NCI-H2171 treated with DMSO at 0.1 percent for 48 hours (cell line): ENCODE measurements at regions not wholly inside any gene's neighbourhood (a gene's known extent, or its start where the extent isn't known, plus 50 kb on each side); places are given as distances from the start of the nearest gene placed in this dataset.

Source experiments
- DNase-seq: peaks from one replicate; lab custom pipeline; 2025; lab: John Stamatoyannopoulos, UW

GRCh38 chr5:2603272-2603575 is 148.3 kb downstream of the IRX2 start:
- no peak for DNase-seq

GRCh38 chr5:2602451-2603271 is 148.8 kb downstream of the IRX2 start:
- DNase-seq = peak; percentile 14

GRCh38 chr5:2598503-2598902 is 153.0 kb downstream of the IRX2 start:
- no peak for DNase-seq

GRCh38 chr5:2594701-2595100 is 156.8 kb downstream of the IRX2 start:
- DNase-seq = no peak

- no peak for DNase-seq
Measured at GRCh38 chr5:2592766-2593165, 158.7 kb downstream of the IRX2 start.

- no peak for DNase-seq
Measured at GRCh38 chr5:2591777-2592453, 159.6 kb downstream of the IRX2 start.

GRCh38 chr5:2588850-2589501 is 162.5 kb downstream of the IRX2 start:
- DNase-seq = no peak

GRCh38 chr5:2587189-2588031 is 164.1 kb downstream of the IRX2 start:
- no peak for DNase-seq

- no peak for DNase-seq
Measured at GRCh38 chr5:2586016-2586715, 165.3 kb downstream of the IRX2 start.

- no peak for DNase-seq
Measured at GRCh38 chr5:2584579-2585269, 166.8 kb downstream of the IRX2 start.

GRCh38 chr5:2582507-2582906 is 169.0 kb downstream of the IRX2 start:
- DNase-seq = no peak

- no peak for DNase-seq
Measured at GRCh38 chr5:2582106-2582505, 169.4 kb downstream of the IRX2 start.

- DNase-seq = no peak
Measured at GRCh38 chr5:2581418-2581817, 170.1 kb downstream of the IRX2 start.

GRCh38 chr5:2579126-2579525 is 172.4 kb downstream of the IRX2 start:
- peak; percentile 38 for DNase-seq

GRCh38 chr5:2577312-2578036 is 174.0 kb downstream of the IRX2 start:
- DNase-seq = no peak

GRCh38 chr5:2576823-2577222 is 174.7 kb downstream of the IRX2 start:
- no peak for DNase-seq

- DNase-seq = no peak
Measured at GRCh38 chr5:2575871-2576270, 175.6 kb downstream of the IRX2 start.

- no peak for DNase-seq
Measured at GRCh38 chr5:2575292-2575691, 176.2 kb downstream of the IRX2 start.

GRCh38 chr5:2574155-2574554 is 177.3 kb downstream of the IRX2 start:
- DNase-seq = peak; percentile 56

- no peak for DNase-seq
Measured at GRCh38 chr5:2570586-2570985, 180.9 kb downstream of the IRX2 start.
